ENCODE measurements at regions not wholly inside any gene's neighbourhood (a gene's known extent, or its start where the extent isn't known, plus 50 kb on each side); places are given as distances from the start of the nearest gene placed in this dataset.

- TF ChIP-seq CTCF (IDR thresholded peaks at IDR 0.05; ENCODE audit: low read length) (no peak), EZH2 (IDR thresholded peaks at IDR 0.05; ENCODE audit: borderline replicate concordance, low read length) (no peak)
These were observed 577.4 kb downstream of the TBC1D4 start for GRCh38 chr13:74904556-74904955.

Measured in OCI-LY1 (cell line).